NB4 (cell line): ENCODE measurements at regions not wholly inside any gene's neighbourhood (a gene's known extent, or its start where the extent isn't known, plus 50 kb on each side); places are given as distances from the start of the nearest gene placed in this dataset.

ENCODE experiments used
- DNase-seq: peaks from one replicate; pipeline ENCODE4 v3.0.0; 2010; ENCODE audit warnings: low read depth
- H3K4me3 ChIP-seq: one replicate; pipeline ENCODE4 v1.5.1; 2011; ENCODE audit warnings: mild to moderate bottlenecking, low read depth, low read length, moderate library complexity
- MYC ChIP-seq: IDR thresholded peaks from 2 replicates; pipeline ENCODE4 v1.6.1; 2011; ENCODE audit warnings: low read depth, low read length
- POLR2A ChIP-seq: IDR thresholded peaks from 2 replicates; pipeline ENCODE4 v1.6.1; 2011; ENCODE audit warnings: mild to moderate bottlenecking; ENCODE audit not compliant: insufficient read length; ENCODE audit errors: extremely low read depth
- TF ChIP-seq, protein P1 (sequence below): IDR thresholded peaks from one replicate; pipeline ENCODE4 v1.5.1; 2012; ENCODE audit warnings: low read depth, low read length
- TF ChIP-seq, protein P2 (sequence below): IDR thresholded peaks from 2 replicates; pipeline ENCODE4 v1.6.1; 2011; ENCODE audit warnings: low read depth, low read length

DNA sequence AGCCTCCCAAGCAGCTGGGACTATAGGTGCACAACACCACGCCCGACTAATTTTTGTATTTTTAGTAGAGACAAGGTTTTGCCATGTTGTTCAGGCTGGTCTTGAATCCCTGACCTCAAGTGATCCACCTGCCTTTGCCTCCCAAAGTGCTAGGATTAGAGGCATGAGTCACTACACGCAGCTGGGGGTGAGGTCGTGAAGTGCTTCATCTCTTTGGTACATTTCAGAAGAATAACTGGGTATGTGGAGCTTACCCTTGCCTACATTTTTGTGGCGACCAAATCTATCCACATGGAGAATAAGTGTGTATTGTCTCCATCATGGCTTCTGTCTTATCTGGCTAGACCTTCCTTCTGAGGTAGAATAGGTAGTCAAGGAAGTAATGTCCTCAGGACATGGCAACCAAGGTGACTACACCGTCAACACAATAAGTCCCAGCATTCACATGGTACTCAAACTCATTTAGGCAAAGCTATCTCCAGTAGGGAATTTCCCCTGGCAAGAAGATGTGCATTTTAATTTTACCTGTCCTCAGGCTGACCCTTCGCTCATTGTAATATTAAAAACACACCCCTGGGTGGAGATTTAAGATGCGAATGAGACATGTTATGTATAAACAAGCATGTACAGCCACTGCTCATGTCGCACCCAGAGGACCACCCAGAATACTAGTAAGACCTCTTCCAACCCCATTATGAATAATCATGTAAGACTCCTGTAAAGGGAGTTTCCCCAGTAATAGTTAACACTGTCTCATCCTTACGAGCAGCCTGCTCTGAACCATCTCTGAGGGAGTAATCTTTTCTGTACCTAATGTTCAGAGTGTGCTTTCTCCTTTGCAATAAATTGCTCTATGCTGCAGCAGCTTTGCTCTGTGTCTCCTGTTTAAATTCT lies 1173.2 kb downstream of the TAF11L14 start:
- TF ChIP-seq, protein P1, sequence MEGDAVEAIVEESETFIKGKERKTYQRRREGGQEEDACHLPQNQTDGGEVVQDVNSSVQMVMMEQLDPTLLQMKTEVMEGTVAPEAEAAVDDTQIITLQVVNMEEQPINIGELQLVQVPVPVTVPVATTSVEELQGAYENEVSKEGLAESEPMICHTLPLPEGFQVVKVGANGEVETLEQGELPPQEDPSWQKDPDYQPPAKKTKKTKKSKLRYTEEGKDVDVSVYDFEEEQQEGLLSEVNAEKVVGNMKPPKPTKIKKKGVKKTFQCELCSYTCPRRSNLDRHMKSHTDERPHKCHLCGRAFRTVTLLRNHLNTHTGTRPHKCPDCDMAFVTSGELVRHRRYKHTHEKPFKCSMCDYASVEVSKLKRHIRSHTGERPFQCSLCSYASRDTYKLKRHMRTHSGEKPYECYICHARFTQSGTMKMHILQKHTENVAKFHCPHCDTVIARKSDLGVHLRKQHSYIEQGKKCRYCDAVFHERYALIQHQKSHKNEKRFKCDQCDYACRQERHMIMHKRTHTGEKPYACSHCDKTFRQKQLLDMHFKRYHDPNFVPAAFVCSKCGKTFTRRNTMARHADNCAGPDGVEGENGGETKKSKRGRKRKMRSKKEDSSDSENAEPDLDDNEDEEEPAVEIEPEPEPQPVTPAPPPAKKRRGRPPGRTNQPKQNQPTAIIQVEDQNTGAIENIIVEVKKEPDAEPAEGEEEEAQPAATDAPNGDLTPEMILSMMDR: no peak
- TF ChIP-seq MYC (no peak), POLR2A (no peak)
- TF ChIP-seq, protein P2, sequence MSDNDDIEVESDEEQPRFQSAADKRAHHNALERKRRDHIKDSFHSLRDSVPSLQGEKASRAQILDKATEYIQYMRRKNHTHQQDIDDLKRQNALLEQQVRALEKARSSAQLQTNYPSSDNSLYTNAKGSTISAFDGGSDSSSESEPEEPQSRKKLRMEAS: no peak
- DNase-seq: no peak
- no peak overlapping the region for H3K4me3 ChIP-seq

DNA sequence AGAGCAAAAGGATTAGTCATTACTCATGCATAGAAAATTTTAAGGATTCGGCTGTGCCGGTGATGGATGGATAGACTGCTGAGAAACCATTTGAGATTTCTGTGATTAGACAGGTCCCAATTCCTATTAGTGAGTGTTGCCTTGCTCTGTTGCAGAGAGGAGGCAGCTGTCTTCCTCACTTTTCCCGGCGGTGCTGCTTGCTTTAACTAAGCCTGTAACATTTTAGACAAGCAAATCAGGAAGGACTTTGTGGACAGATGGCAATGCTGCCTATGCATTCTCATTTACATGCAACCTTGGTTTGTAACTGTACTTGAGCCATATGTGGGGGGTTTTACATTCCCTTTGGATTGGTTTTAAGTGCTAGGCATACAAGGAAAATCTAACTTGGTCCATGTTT lies 1176.3 kb downstream of the CDH18 start:
- no peak for DNase-seq
- H3K4me3 ChIP-seq: no peak overlapping the region
- TF ChIP-seq POLR2A (no peak), MYC (no peak)
- TF ChIP-seq, protein P1: no peak
- TF ChIP-seq, protein P2: no peak

DNA sequence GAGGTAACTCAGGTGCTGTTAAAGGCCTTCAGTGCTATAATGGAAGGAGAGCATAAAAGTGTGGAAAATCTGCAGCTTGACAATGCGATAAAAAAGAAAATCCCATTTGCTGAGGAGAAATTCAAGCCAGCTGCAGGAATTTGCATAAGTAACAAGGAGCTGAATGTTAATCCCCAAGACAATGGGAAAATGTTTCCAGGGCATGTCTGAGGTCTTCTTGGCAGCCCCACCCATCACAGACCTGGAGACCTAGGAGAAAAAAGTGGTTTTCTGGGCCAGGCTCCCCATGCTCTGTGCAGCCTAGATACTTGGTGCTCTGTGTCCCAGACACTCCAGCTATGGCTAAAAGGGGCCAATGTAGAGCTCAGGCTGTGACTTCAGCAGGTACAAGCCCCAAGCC lies 1159.6 kb downstream of the CDH18 start:
- TF ChIP-seq, protein P1: no peak
- TF ChIP-seq MYC (no peak), POLR2A (no peak)
- TF ChIP-seq, protein P2: no peak
- no peak overlapping the region for H3K4me3 ChIP-seq
- DNase-seq: no peak

DNA sequence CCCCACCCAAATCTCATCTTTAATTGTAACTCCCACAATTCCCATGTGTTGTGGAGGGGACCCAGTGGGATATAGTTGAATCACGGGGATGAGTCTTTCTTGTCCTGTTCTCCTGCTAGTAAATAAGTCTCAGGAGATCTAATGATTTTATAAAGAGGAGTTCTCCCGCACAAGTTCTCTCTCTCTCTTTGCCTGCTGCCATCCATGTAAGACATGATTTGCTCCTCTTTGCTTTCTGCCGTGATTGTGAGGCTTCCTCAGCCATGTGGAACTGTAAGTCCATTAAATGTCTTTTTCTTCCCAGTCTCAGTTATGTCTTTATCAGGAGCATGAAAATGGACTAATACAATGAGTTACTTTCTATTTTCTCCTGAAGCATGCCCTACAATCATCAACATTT lies 1158.5 kb downstream of the CDH18 start:
- TF ChIP-seq, protein P2: no peak
- TF ChIP-seq, protein P1: no peak
- TF ChIP-seq POLR2A (no peak), MYC (no peak)
- H3K4me3 ChIP-seq: no peak overlapping the region
- DNase-seq: no peak

DNA sequence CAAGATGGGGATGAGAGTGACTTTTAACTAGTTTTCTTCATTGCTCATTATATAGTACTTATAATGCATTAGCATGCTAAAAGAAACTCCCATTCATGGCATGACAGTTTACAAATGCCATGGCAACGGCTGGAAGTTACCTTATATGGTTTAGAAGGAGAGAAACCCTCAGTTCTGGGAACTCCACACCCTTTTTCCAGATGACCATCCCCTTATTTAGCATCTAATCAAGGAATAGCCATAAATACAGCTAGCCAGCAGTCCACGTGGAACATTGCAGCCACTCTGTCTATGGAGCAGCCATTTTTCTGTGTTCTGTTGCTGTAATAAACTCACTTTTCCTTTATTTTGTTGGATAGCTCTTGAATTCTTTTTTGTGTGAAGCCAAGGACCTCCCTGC lies 1137.8 kb downstream of the CDH18 start:
- TF ChIP-seq MYC: no peak
- TF ChIP-seq, protein P1: no peak
- TF ChIP-seq, protein P2: no peak
- no peak for TF ChIP-seq POLR2A
- DNase-seq: no peak
- H3K4me3 ChIP-seq: no peak overlapping the region
